HCT116 (cell line): ENCODE measurements at regions not wholly inside any gene's neighbourhood (a gene's known extent, or its start where the extent isn't known, plus 50 kb on each side); places are given as distances from the start of the nearest gene placed in this dataset.

Experiments used
- ATAC-seq: fragments of 200-7000 bp; cut with Tn5 transposase; 2 replicates; pipeline ENCODE4 v1.9.1; 2020; ENCODE audit warnings: mild to moderate bottlenecking, moderate library complexity
- BruUV-seq: library from RNA; stranded (reverse); fragments of 400-500 nt; replicated peaks from 2 replicates; lab custom pipeline; 2021; lab: Mats Ljungman, UMichigan
- CTCF ChIA-PET: fragments of 300-600 bp; sonication (Branson Sonifier 250); formaldehyde crosslinking; loops from one replicate; lab custom pipeline; 2021; ENCODE audit warnings: antibody characterized with exemption; lab: Charles Lee
- POLR2A ChIA-PET: fragments of 300-600, 350-600 bp; sonication (Branson Sonifier 250); formaldehyde crosslinking; loops from one replicate; lab custom pipeline; 2021; ENCODE audit warnings: antibody characterized with exemption; lab: Charles Lee
- RAD21 ChIA-PET, 2 experiments: fragments of 300-600 bp; sonication (Branson Sonifier 250); formaldehyde crosslinking; loops; one replicate each; lab custom pipeline; 2023; ENCODE audit warnings: low total read pairs in 2 of 2; ENCODE audit not compliant: uncharacterized antibody in 2 of 2, unreplicated experiment in 2 of 2, low non-redundant PET in 1 of 2; lab: Charles Lee
- DNase-seq: peaks from one replicate; pipeline ENCODE4 v3.0.0-alpha.2; 2010; ENCODE audit warnings: low read depth, low spot score
- H2AFZ ChIP-seq: fragments of 200-600 bp; shearing (Covaris generic), sonication (generic); 2 replicates; pipeline ENCODE4 v1.6.1; 2017; ENCODE audit warnings: low read depth, mixed run types, mixed read lengths, antibody characterized with exemption, low read length; ENCODE audit not compliant: poor library complexity, severe bottlenecking
- H3K27ac ChIP-seq: 2 replicates; pipeline ENCODE4 v1.5.1; 2012; ENCODE audit warnings: low read depth, low read length
- H3K27me3 ChIP-seq: fragments of 200-600 bp; sonication (generic); 2 replicates; pipeline ENCODE4 v1.6.1; 2016; ENCODE audit warnings: mixed run types, low read length, mixed read lengths; ENCODE audit not compliant: insufficient read depth
- H3K36me3 ChIP-seq, 2 experiments: fragments of 200-500 bp in 1 of 2; fragments of 200-600 bp in 1 of 2; sonication (Bioruptor generic) in 1 of 2; sonication (generic) in 1 of 2; 2 replicates each; pipeline versions ENCODE4 v1.5.1 to v1.6.1; 2014 to 2016; ENCODE audit warnings: low read length in 2 of 2, inconsistent platforms in 1 of 2, mixed read lengths in 1 of 2, mixed run types in 1 of 2; ENCODE audit not compliant: insufficient read depth in 2 of 2, control insufficient read depth in 1 of 2
- H3K4me1 ChIP-seq, 2 experiments: fragments of 200-600 bp in 1 of 2; sonication (generic) in 1 of 2; 2 replicates each; pipeline versions ENCODE4 v1.5.1 to v1.6.1; 2012 to 2017; ENCODE audit warnings: low read length in 2 of 2, inconsistent platforms in 1 of 2, mild to moderate bottlenecking in 1 of 2, mixed read lengths in 1 of 2, mixed run types in 1 of 2, moderate library complexity in 1 of 2; ENCODE audit not compliant: insufficient read depth in 2 of 2, control insufficient read depth in 1 of 2
- H3K4me2 ChIP-seq: fragments of 200-600 bp; sonication (generic); 2 replicates; pipeline ENCODE4 v1.6.1; 2017; ENCODE audit warnings: mixed run types, low read length, mixed read lengths
- H3K4me3 ChIP-seq, 2 experiments: fragments of 200-600 bp in 1 of 2; sonication (generic) in 1 of 2; replicated peaks in 1 of 2; 2 replicates each; pipeline ENCODE4 v1.5.1; 2011 to 2016; ENCODE audit warnings: low read length in 2 of 2, control low read depth in 1 of 2, low read depth in 1 of 2, mild to moderate bottlenecking in 1 of 2, mixed read lengths in 1 of 2, mixed run types in 1 of 2
- H3K79me2 ChIP-seq: fragments of 200-600 bp; sonication (generic); 2 replicates; pipeline ENCODE4 v1.6.1; 2017; ENCODE audit warnings: mild to moderate bottlenecking, mixed run types, low read length, moderate library complexity, mixed read lengths; ENCODE audit not compliant: insufficient read depth
- H3K9ac ChIP-seq: fragments of 200-600 bp; sonication (generic); 2 replicates; pipeline ENCODE4 v1.6.1; 2016; ENCODE audit warnings: low read length, mixed read lengths
- H3K9me2 ChIP-seq: fragments of 200-600 bp; sonication (generic), shearing (Covaris generic); 2 replicates; pipeline ENCODE4 v1.6.1; 2017; ENCODE audit warnings: mixed run types, mild to moderate bottlenecking, moderate library complexity; ENCODE audit not compliant: insufficient read depth
- H3K9me3 ChIP-seq, 2 experiments: fragments of 200-500 bp in 1 of 2; fragments of 200-600 bp in 1 of 2; sonication (Bioruptor generic) in 1 of 2; sonication (generic) in 1 of 2; 2 replicates each; pipeline ENCODE4 v1.6.1; 2014 to 2017; ENCODE audit warnings: low read length in 2 of 2, mixed read lengths in 2 of 2, inconsistent platforms in 1 of 2, low read depth in 1 of 2, mild to moderate bottlenecking in 1 of 2, mixed run types in 1 of 2, moderate library complexity in 1 of 2; ENCODE audit not compliant: control insufficient read depth in 1 of 2, insufficient read depth in 1 of 2
- H4K20me1 ChIP-seq: fragments of 200-600 bp; sonication (generic), shearing (Covaris generic); 2 replicates; pipeline ENCODE4 v1.6.1; 2017; ENCODE audit warnings: mixed run types, mild to moderate bottlenecking, moderate library complexity; ENCODE audit not compliant: insufficient read depth
- CBX3 ChIP-seq: IDR thresholded peaks from 2 replicates; pipeline ENCODE4 v1.6.1; 2012; ENCODE audit warnings: low read depth
- CEBPB ChIP-seq: IDR thresholded peaks from 2 replicates; pipeline ENCODE4 v1.6.1; 2012; ENCODE audit warnings: low read depth
- JUND ChIP-seq: IDR thresholded peaks from 2 replicates; pipeline ENCODE4 v1.6.1; 2012
- POLR2A ChIP-seq: IDR thresholded peaks from 2 replicates; pipeline ENCODE4 v1.7.0; 2011; ENCODE audit warnings: borderline replicate concordance; ENCODE audit not compliant: insufficient read depth, insufficient read length; ENCODE audit errors: extremely low read depth
- POLR2AphosphoS5 ChIP-seq: IDR thresholded peaks from 2 replicates; pipeline ENCODE4 v1.6.1; 2011; ENCODE audit warnings: mild to moderate bottlenecking, low read depth, low read length, moderate library complexity
- SP1 ChIP-seq: IDR thresholded peaks from 2 replicates; pipeline ENCODE4 v1.6.1; 2012; ENCODE audit warnings: low read depth
- SRF ChIP-seq: IDR thresholded peaks from 2 replicates; pipeline ENCODE4 v1.6.1; 2012; ENCODE audit warnings: low read depth
- TCF7L2 ChIP-seq: IDR thresholded peaks from 2 replicates; pipeline ENCODE4 v1.7.0; 2011; ENCODE audit warnings: borderline replicate concordance, inconsistent platforms; ENCODE audit not compliant: insufficient read depth, insufficient read length; ENCODE audit errors: extremely low read depth
- ZNF274 ChIP-seq: fragments of 200-500 bp; sonication (Bioruptor generic); IDR thresholded peaks from 2 replicates; pipeline ENCODE4 v1.6.1; 2014; ENCODE audit warnings: mild to moderate bottlenecking, low read depth, low read length, inconsistent platforms
- intact Hi-C: fragments of 100-400 bp; cut with micrococcal nuclease; formaldehyde crosslinking; loops from 2 replicates; pipeline ENCODE4 v1.10.0; 2022
- TF ChIP-seq, protein P1 (sequence below), 3 experiments: fragments of 200-600 bp in 1 of 3; sonication (generic) in 1 of 3; IDR thresholded peaks in 2 of 3; conservative IDR thresholded peaks in 1 of 3; 2 replicates each; pipeline ENCODE4 v1.5.1; 2012 to 2017; ENCODE audit warnings: low read depth in 2 of 3, low read length in 2 of 3, antibody characterized with exemption in 1 of 3, borderline replicate concordance in 1 of 3, control low read depth in 1 of 3, mild to moderate bottlenecking in 1 of 3, mixed read lengths in 1 of 3, mixed run types in 1 of 3, moderate library complexity in 1 of 3; ENCODE audit not compliant: insufficient read depth in 1 of 3
- TF ChIP-seq, protein P2 (sequence below): IDR thresholded peaks from 2 replicates; pipeline ENCODE4 v1.6.1; 2011; ENCODE audit warnings: mild to moderate bottlenecking, low read length, moderate library complexity; ENCODE audit not compliant: insufficient replicate concordance; ENCODE audit errors: extremely low read depth
- TF ChIP-seq, protein P3 (sequence below): IDR thresholded peaks from 2 replicates; pipeline ENCODE4 v1.6.1; 2012; ENCODE audit warnings: low read depth

DNA sequence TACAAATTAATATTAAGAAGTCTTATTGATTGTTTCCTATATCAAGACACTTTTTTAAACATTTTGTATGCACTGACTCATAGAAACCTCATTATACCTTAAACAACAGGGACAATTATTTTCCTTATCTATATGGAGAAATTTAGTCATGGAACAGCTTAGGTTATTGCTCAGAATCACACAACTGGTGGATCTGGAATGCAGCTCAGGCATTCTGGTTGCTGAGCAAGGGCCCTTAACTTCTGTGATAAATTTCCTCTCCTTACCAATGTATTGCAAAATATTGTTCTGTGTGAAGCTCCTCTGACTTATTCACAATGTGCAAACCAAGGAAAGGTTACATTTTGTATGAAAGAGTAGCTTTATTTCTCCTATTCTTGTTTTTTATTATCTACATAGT lies 817.8 kb downstream of the LRFN5 start:
- H2AFZ ChIP-seq, result no peak overlapping the region
- TF ChIP-seq POLR2A (no peak), CEBPB (no peak), ZNF274 (no peak), CBX3 (no peak), JUND (no peak), POLR2AphosphoS5 (no peak), SRF (no peak), TCF7L2 (no peak), SP1 (no peak)
- TF ChIP-seq, protein P1, sequence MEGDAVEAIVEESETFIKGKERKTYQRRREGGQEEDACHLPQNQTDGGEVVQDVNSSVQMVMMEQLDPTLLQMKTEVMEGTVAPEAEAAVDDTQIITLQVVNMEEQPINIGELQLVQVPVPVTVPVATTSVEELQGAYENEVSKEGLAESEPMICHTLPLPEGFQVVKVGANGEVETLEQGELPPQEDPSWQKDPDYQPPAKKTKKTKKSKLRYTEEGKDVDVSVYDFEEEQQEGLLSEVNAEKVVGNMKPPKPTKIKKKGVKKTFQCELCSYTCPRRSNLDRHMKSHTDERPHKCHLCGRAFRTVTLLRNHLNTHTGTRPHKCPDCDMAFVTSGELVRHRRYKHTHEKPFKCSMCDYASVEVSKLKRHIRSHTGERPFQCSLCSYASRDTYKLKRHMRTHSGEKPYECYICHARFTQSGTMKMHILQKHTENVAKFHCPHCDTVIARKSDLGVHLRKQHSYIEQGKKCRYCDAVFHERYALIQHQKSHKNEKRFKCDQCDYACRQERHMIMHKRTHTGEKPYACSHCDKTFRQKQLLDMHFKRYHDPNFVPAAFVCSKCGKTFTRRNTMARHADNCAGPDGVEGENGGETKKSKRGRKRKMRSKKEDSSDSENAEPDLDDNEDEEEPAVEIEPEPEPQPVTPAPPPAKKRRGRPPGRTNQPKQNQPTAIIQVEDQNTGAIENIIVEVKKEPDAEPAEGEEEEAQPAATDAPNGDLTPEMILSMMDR (IDR thresholded peaks at IDR 0.05 in 2 of 3, conservative IDR thresholded peaks at IDR 0.05 in 1 of 3; ENCODE audit: borderline replicate concordance in 1 of 3, insufficient read depth in 1 of 3, low read depth in 2 of 3, low read length in 2 of 3), result no peak
- TF ChIP-seq, protein P2, sequence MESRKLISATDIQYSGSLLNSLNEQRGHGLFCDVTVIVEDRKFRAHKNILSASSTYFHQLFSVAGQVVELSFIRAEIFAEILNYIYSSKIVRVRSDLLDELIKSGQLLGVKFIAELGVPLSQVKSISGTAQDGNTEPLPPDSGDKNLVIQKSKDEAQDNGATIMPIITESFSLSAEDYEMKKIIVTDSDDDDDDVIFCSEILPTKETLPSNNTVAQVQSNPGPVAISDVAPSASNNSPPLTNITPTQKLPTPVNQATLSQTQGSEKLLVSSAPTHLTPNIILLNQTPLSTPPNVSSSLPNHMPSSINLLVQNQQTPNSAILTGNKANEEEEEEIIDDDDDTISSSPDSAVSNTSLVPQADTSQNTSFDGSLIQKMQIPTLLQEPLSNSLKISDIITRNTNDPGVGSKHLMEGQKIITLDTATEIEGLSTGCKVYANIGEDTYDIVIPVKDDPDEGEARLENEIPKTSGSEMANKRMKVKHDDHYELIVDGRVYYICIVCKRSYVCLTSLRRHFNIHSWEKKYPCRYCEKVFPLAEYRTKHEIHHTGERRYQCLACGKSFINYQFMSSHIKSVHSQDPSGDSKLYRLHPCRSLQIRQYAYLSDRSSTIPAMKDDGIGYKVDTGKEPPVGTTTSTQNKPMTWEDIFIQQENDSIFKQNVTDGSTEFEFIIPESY, result no peak
- TF ChIP-seq, protein P3, sequence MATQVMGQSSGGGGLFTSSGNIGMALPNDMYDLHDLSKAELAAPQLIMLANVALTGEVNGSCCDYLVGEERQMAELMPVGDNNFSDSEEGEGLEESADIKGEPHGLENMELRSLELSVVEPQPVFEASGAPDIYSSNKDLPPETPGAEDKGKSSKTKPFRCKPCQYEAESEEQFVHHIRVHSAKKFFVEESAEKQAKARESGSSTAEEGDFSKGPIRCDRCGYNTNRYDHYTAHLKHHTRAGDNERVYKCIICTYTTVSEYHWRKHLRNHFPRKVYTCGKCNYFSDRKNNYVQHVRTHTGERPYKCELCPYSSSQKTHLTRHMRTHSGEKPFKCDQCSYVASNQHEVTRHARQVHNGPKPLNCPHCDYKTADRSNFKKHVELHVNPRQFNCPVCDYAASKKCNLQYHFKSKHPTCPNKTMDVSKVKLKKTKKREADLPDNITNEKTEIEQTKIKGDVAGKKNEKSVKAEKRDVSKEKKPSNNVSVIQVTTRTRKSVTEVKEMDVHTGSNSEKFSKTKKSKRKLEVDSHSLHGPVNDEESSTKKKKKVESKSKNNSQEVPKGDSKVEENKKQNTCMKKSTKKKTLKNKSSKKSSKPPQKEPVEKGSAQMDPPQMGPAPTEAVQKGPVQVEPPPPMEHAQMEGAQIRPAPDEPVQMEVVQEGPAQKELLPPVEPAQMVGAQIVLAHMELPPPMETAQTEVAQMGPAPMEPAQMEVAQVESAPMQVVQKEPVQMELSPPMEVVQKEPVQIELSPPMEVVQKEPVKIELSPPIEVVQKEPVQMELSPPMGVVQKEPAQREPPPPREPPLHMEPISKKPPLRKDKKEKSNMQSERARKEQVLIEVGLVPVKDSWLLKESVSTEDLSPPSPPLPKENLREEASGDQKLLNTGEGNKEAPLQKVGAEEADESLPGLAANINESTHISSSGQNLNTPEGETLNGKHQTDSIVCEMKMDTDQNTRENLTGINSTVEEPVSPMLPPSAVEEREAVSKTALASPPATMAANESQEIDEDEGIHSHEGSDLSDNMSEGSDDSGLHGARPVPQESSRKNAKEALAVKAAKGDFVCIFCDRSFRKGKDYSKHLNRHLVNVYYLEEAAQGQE, result no peak
- TF ChIP-seq, all 23 proteins: peak for 0
- no peaks in the 10 kb centered on the region for H3K9me3 ChIP-seq
- no peaks in the 10 kb centered on the region for H3K9me2 ChIP-seq
- ChIA-PET RAD21 (no interaction called here), POLR2A (no interaction called here), CTCF (no interaction called here)
- ATAC-seq (no peak), DNase-seq (no peak)
- H3K4me3 ChIP-seq, result no peak overlapping the region
- no peak overlapping the region for H3K9ac ChIP-seq
- no peaks in the 10 kb centered on the region for H4K20me1 ChIP-seq
- no peaks in the 10 kb centered on the region for H3K27me3 ChIP-seq
- no peak overlapping the region for H3K4me2 ChIP-seq
- intact Hi-C loops, result no loop called here
- no peaks in the 10 kb centered on the region for H3K4me1 ChIP-seq
- H3K27ac ChIP-seq, result no peak overlapping the region
- BruUV-seq, result no TSS peak
- no peaks in the 10 kb centered on the region for H3K79me2 ChIP-seq
- H3K36me3 ChIP-seq, result no peaks in the 10 kb centered on the region
